IPS-18a (cell line): ENCODE measurements at regions not wholly inside any gene's neighbourhood (a gene's known extent, or its start where the extent isn't known, plus 50 kb on each side); places are given as distances from the start of the nearest gene placed in this dataset.

Source experiments
- H3K27ac ChIP-seq: one replicate; pipeline ENCODE4 v1.5.1; 2013; ENCODE audit warnings: low read length
- H3K27me3 ChIP-seq: one replicate; pipeline ENCODE4 v1.6.1; 2013; ENCODE audit warnings: mild to moderate bottlenecking, low read length; ENCODE audit not compliant: control insufficient read depth, insufficient read depth
- H3K36me3 ChIP-seq: one replicate; pipeline ENCODE4 v1.6.1; 2013; ENCODE audit warnings: low read depth, low read length; ENCODE audit not compliant: control insufficient read depth
- H3K4me1 ChIP-seq: one replicate; pipeline ENCODE4 v1.6.1; 2013; ENCODE audit warnings: low read depth, low read length; ENCODE audit not compliant: control insufficient read depth
- H3K4me3 ChIP-seq: one replicate; pipeline ENCODE4 v1.5.1; 2013; ENCODE audit warnings: low read length
- H3K9ac ChIP-seq: one replicate; pipeline ENCODE4 v1.6.1; 2013; ENCODE audit warnings: mild to moderate bottlenecking, low read length, moderate library complexity
- H3K9me3 ChIP-seq: one replicate; pipeline ENCODE4 v1.6.1; 2013; ENCODE audit warnings: low read depth, low read length; ENCODE audit not compliant: control insufficient read depth

DNA sequence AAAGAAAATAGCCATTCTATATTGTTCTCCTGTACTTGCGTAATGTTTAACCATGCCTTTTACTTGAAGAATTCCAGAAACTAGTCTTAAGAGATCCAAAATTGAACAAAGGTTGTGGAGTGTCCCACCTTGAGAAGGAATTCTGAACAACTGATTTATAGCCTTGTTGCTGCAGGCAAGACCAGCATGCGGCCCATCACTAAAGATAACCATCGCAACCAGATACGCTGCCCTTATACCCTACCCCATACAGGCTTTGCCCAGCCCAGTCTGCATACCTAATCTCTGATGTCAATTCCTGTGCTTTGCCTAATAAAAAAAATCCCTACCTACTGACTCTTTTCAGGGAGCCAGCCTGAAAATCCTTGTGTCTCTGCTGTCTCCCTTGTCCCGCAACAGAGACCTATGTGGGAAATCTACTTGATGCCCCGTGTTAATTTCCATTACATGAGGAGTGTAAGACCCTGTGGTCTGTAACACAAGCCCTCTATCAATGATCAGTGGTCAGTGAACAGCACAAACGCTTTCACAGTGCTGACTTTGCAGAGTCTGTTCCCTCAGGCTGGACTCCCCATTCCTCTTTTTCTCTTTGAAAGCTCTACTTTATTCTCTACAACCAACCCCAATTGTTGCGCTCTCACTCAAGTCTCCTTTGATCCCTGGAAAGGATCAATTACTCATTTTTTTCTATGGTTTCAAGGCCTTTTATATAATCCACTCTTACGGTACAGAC lies 125.7 kb upstream of the BTBD3 start:
- peaks cover 18% of the 10 kb centered on the region for H3K4me1 ChIP-seq
- H3K27me3 ChIP-seq, result no peaks in the 10 kb centered on the region
- no peak overlapping the region for H3K27ac ChIP-seq
- no peaks in the 10 kb centered on the region for H3K9me3 ChIP-seq
- H3K36me3 ChIP-seq, result no peaks in the 10 kb centered on the region
- no peak overlapping the region for H3K9ac ChIP-seq
- no peak overlapping the region for H3K4me3 ChIP-seq

DNA sequence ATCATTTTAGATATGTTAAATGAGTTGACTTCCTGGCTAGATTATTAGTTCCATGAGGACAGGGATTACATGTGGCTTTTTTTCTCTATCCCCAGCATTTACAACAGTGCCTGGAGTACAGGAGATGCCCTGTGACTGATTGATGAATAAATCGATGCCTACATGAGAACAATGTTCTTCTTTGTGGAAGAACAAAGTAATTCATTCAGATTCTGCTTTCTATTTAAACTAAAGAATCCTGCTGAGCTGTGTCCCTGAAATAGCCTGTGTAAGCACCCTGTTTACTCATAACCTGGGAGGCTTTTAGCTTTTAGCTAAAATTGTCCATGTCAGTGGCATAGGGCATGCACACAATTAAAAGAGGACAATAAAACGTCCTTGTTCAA lies 125.1 kb upstream of the BTBD3 start:
- Histone ChIP-seq H3K9me3 (no peaks in the 10 kb centered on the region), H3K27ac (no peak overlapping the region), H3K27me3 (no peaks in the 10 kb centered on the region)

GRCh38 chr20:11794525-11794924 lies 123.2 kb upstream of the BTBD3 start:
- Histone ChIP-seq H3K4me3 (no peak overlapping the region), H3K36me3 (no peaks in the 10 kb centered on the region), H3K9ac (no peak overlapping the region), H3K4me1 (peaks cover 16% of the 10 kb centered on the region), H3K27me3 (no peaks in the 10 kb centered on the region), H3K27ac (no peak overlapping the region), H3K9me3 (no peaks in the 10 kb centered on the region)

More for the DNA sequence above, 125.1 kb upstream of the BTBD3 start:
- Histone ChIP-seq H3K36me3 (no peaks in the 10 kb centered on the region), H3K9ac (no peak overlapping the region), H3K4me1 (peaks cover 18% of the 10 kb centered on the region), H3K4me3 (no peak overlapping the region)

DNA sequence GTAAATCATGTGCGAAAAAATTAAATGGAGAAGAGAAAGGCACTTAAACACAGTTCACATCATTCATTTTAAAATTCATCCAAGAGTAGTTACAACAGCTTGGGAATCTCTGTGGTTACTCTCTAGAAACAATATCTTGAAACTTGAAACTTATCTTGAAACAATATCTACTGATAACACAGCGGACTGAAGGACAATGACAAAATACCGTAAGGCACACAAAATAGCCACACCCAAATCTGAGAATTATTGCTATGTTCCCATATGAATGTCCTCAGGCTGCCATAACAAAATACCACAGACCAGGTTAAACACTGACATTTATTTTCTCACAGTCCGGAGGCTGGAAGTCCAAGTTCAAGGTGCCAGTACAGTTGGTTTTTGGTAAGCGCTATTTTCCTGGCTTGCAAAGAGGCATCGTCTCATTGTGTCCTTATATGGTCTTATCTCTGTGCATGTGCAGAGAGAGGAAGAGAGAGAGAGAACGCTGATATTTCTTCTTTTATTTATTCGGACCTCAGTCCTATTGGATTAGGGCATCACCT lies 122.5 kb upstream of the BTBD3 start:
- no peak overlapping the region for H3K27ac ChIP-seq
- no peak overlapping the region for H3K4me3 ChIP-seq
- no peaks in the 10 kb centered on the region for H3K36me3 ChIP-seq
- no peaks in the 10 kb centered on the region for H3K9me3 ChIP-seq
- H3K9ac ChIP-seq, result no peak overlapping the region
- H3K4me1 ChIP-seq, result peaks cover 17% of the 10 kb centered on the region
- H3K27me3 ChIP-seq, result no peaks in the 10 kb centered on the region

GRCh38 chr20:11796026-11796425 lies 121.7 kb upstream of the BTBD3 start:
- H3K27me3 ChIP-seq, result no peaks in the 10 kb centered on the region
- H3K9ac ChIP-seq, result no peak overlapping the region
- H3K9me3 ChIP-seq, result no peaks in the 10 kb centered on the region
- H3K4me1 ChIP-seq, result peaks cover 17% of the 10 kb centered on the region
- H3K27ac ChIP-seq, result no peak overlapping the region
- H3K4me3 ChIP-seq, result no peak overlapping the region
- H3K36me3 ChIP-seq, result no peaks in the 10 kb centered on the region

GRCh38 chr20:11797156-11797555 lies 120.5 kb upstream of the BTBD3 start:
- H3K36me3 ChIP-seq, result no peaks in the 10 kb centered on the region
- H3K9ac ChIP-seq, result no peak overlapping the region
- H3K9me3 ChIP-seq, result no peaks in the 10 kb centered on the region
- peaks cover 10% of the 10 kb centered on the region for H3K4me1 ChIP-seq
- H3K27me3 ChIP-seq, result no peaks in the 10 kb centered on the region
- no peak overlapping the region for H3K4me3 ChIP-seq
- H3K27ac ChIP-seq, result no peak overlapping the region

DNA sequence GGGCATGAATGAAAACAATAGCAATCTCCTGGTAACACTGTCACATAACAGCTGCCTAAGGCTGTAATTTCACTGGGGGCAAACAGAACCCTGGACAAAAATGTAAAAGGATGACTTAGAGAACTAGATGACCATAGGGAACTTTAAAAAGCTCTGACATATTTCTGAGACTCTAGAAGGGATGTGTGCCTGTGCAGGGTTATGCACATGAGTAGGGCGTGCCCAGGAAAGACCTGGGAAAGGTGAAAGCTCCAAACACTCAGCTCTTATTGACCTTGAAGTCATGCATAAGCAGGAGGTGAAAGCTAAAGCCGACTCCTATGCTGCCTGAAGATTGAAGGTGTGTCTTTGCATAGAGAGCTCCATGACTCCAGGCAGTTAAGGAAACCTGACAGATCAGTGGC lies 118.4 kb upstream of the BTBD3 start:
- no peaks in the 10 kb centered on the region for H3K36me3 ChIP-seq
- H3K9me3 ChIP-seq, result no peaks in the 10 kb centered on the region
- no peak overlapping the region for H3K27ac ChIP-seq
- peaks cover 4% of the 10 kb centered on the region for H3K4me1 ChIP-seq
- H3K4me3 ChIP-seq, result no peak overlapping the region
- H3K27me3 ChIP-seq, result no peaks in the 10 kb centered on the region
- no peak overlapping the region for H3K9ac ChIP-seq

- no peak overlapping the region for H3K27ac ChIP-seq
- H3K36me3 ChIP-seq, result no peaks in the 10 kb centered on the region
- H3K27me3 ChIP-seq, result no peaks in the 10 kb centered on the region
- no peak overlapping the region for H3K9ac ChIP-seq
- H3K4me3 ChIP-seq, result no peak overlapping the region
- no peaks in the 10 kb centered on the region for H3K9me3 ChIP-seq
- H3K4me1 ChIP-seq, result no peaks in the 10 kb centered on the region
Measured at GRCh38 chr20:11807054-11808048, 110.3 kb upstream of the BTBD3 start.

- Histone ChIP-seq H3K9me3 (no peaks in the 10 kb centered on the region), H3K27me3 (no peaks in the 10 kb centered on the region), H3K4me1 (no peaks in the 10 kb centered on the region), H3K27ac (no peak overlapping the region), H3K4me3 (no peak overlapping the region), H3K36me3 (no peaks in the 10 kb centered on the region), H3K9ac (no peak overlapping the region)
Measured at GRCh38 chr20:11808841-11809240, 108.9 kb upstream of the BTBD3 start.

DNA sequence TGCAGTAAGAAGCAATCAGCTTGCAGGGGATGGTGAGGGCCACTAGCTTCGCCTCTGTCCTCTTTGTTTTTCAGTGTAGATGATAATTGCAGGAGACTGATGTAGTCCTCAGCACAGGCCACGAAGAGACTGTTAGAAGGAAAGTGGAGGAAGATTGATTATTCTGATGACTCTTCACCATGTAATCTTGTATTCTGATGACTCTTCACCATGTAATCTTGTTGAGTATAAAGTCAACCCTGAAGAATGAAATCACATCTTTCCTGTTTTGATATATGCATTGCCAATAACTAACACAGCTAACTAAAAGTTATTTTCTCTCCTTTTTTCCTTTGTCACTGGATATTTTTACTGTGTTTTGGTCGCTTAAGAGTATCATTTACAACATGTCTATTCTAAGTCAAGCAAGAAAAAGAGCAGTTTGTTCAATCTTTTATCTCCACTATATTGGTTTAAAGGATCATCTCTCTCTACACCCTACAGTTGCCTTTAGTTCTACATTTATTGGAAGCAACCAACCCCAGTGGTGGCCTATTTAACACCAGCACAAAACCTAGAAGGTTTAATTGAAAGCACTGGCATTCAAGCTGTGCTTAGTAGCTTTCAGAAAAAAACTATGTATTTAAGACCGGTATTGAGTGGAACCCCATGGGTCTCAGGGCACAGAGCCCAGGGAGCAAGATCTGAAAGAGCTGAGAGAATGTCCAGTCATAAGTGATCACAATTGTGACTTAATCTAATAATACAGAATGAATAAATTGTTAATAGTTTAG lies 107.2 kb upstream of the BTBD3 start:
- Histone ChIP-seq H3K27ac (no peak overlapping the region), H3K36me3 (no peaks in the 10 kb centered on the region), H3K9ac (no peak overlapping the region), H3K4me1 (no peaks in the 10 kb centered on the region), H3K9me3 (no peaks in the 10 kb centered on the region), H3K27me3 (no peaks in the 10 kb centered on the region), H3K4me3 (no peak overlapping the region)
